K562 (cell line): ENCODE measurements at regions not wholly inside any gene's neighbourhood (a gene's known extent, or its start where the extent isn't known, plus 50 kb on each side); places are given as distances from the start of the nearest gene placed in this dataset.

Experiments
- ATAC-seq: fragments of 200-7000 bp; cut with Tn5 transposase; 3 replicates; pipeline ENCODE4 v1.9.1; 2020; ENCODE audit warnings: moderate library complexity
- BruUV-seq: library from RNA; stranded (reverse); fragments of 400-500 nt; replicated peaks from 2 replicates; lab custom pipeline; 2021; lab: Mats Ljungman, UMichigan
- CTCF ChIA-PET: fragments of 300-600 bp; formaldehyde crosslinking; extraction: SDS; loops from one replicate; lab custom pipeline; 2021; ENCODE audit warnings: low intra/inter-chr PET ratio; lab: Yijun Ruan, JAX
- POLR2A ChIA-PET: fragments of 300-600, 350-650 bp; sonication (Branson Sonifier 250); formaldehyde crosslinking; extraction: SDS; loops from one replicate; lab custom pipeline; 2021; ENCODE audit warnings: antibody characterized with exemption, inconsistent platforms; lab: Yijun Ruan, JAX
- DNase-seq, 4 experiments: peaks; one replicate each; pipeline versions ENCODE4 v3.0.0 to v3.0.0-alpha.2; 2011 to 2018; ENCODE audit warnings: low spot score in 3 of 4, mixed read lengths in 3 of 4; ENCODE audit errors: extremely low read depth in 1 of 4
- FAIRE-seq: peaks from 2 replicates; lab custom pipeline; 2011; peaks lifted over from hg19 to GRCh38; lab: Jason Lieb, UNC
- H2AFZ ChIP-seq: 2 replicates; pipeline ENCODE4 v1.6.0; 2011; ENCODE audit warnings: low read depth, low read length, control low read depth, inconsistent platforms
- H3K27ac ChIP-seq: fragments of 200-600 bp; 3 replicates; pipeline ENCODE4 v1.8.0; 2011; ENCODE audit warnings: low read depth, mild to moderate bottlenecking, control low read depth, inconsistent platforms, low read length, moderate library complexity, mixed read lengths; ENCODE audit errors: extremely low read depth
- H3K27me3 ChIP-seq, 2 experiments: fragments of 300-600 bp in 1 of 2; 2 replicates in 1 of 2; 3 replicates in 1 of 2; pipeline versions ENCODE4 v1.6.0 to v1.8.0; 2011; ENCODE audit warnings: inconsistent platforms in 2 of 2, low read length in 2 of 2, mild to moderate bottlenecking in 1 of 2, mixed read lengths in 1 of 2, moderate library complexity in 1 of 2; ENCODE audit not compliant: control insufficient read depth in 2 of 2, insufficient read depth in 2 of 2
- H3K36me3 ChIP-seq: fragments of 300-600 bp; 3 replicates; pipeline ENCODE4 v1.8.0; 2011; ENCODE audit warnings: mild to moderate bottlenecking, low read length, inconsistent platforms; ENCODE audit not compliant: control insufficient read depth, insufficient read depth
- H3K4me1 ChIP-seq, 2 experiments: fragments of 200-600 bp in 1 of 2; replicated peaks in 1 of 2; 2 replicates in 1 of 2; 3 replicates in 1 of 2; pipeline versions ENCODE4 v1.5.1 to v1.8.0; 2011; ENCODE audit warnings: inconsistent platforms in 2 of 2, low read length in 2 of 2, mild to moderate bottlenecking in 1 of 2, mixed read lengths in 1 of 2, moderate library complexity in 1 of 2; ENCODE audit not compliant: control insufficient read depth in 2 of 2, insufficient read depth in 2 of 2
- H3K4me2 ChIP-seq: 2 replicates; pipeline ENCODE4 v1.6.1; 2011; ENCODE audit warnings: low read length, control low read depth, inconsistent platforms, mixed read lengths; ENCODE audit not compliant: insufficient read depth
- H3K4me3 ChIP-seq: fragments of 200-600 bp; sonication (generic), shearing (Covaris generic); 2 replicates; pipeline ENCODE4 v1.5.1; 2016; ENCODE audit warnings: control low read depth, inconsistent platforms
- H3K79me2 ChIP-seq: fragments of 200-600 bp; 3 replicates; pipeline ENCODE4 v1.8.0; 2011; ENCODE audit warnings: low read length, inconsistent platforms; ENCODE audit not compliant: control insufficient read depth, insufficient read depth
- H3K9ac ChIP-seq, 2 experiments: 2 replicates each; pipeline versions ENCODE4 v1.6.0 to v1.6.1; 2011; ENCODE audit warnings: low read depth in 2 of 2, low read length in 2 of 2, control low read depth in 1 of 2, inconsistent platforms in 1 of 2, mild to moderate bottlenecking in 1 of 2, mixed read lengths in 1 of 2; ENCODE audit not compliant: insufficient read depth in 1 of 2
- H3K9me1 ChIP-seq: one replicate; pipeline ENCODE4 v1.6.0; 2011; ENCODE audit warnings: inconsistent platforms, mild to moderate bottlenecking, low read length, moderate library complexity; ENCODE audit not compliant: control insufficient read depth, insufficient read depth
- H3K9me3 ChIP-seq: replicated peaks from 2 replicates; pipeline ENCODE4 v1.5.1; 2011; ENCODE audit warnings: low read depth, low read length, inconsistent platforms; ENCODE audit not compliant: control insufficient read depth, insufficient read depth
- H4K20me1 ChIP-seq: replicated peaks from 2 replicates; pipeline ENCODE4 v1.6.1; 2011; ENCODE audit warnings: low read length, inconsistent platforms, mixed read lengths; ENCODE audit not compliant: control insufficient read depth, insufficient read depth
- ARID1B ChIP-seq: fragments of 450-650 bp; IDR thresholded peaks from 2 replicates; pipeline ENCODE4 v1.6.1; 2016; ENCODE audit warnings: antibody characterized with exemption, mild to moderate bottlenecking, inconsistent platforms
- ARID3A ChIP-seq: IDR thresholded peaks from 2 replicates; pipeline ENCODE4 v1.6.1; 2012; ENCODE audit warnings: low read depth, low read length, improper control_type of control experiment, borderline replicate concordance
- BACH1 ChIP-seq: fragments of 200-800 bp; sonication (Bioruptor generic); IDR thresholded peaks from 2 replicates; pipeline ENCODE4 v1.6.1; 2016; ENCODE audit warnings: missing genetic modification characterization, missing compliant biosample characterization
- CTCF ChIP-seq, 3 experiments: IDR thresholded peaks in 2 of 3; conservative IDR thresholded peaks in 1 of 3; 2 replicates each; pipeline ENCODE4 v1.5.1; 2011 to 2012; ENCODE audit warnings: low read length in 3 of 3, mild to moderate bottlenecking in 3 of 3, control low read depth in 2 of 3, improper control_type of control experiment in 1 of 3, inconsistent platforms in 1 of 3, low read depth in 1 of 3, mixed read lengths in 1 of 3, moderate library complexity in 1 of 3; ENCODE audit not compliant: insufficient read depth in 2 of 3
- FOXM1 ChIP-seq, 2 experiments: fragments of 450-650 bp in 1 of 2; sonication (generic) in 1 of 2; formaldehyde crosslinking in 1 of 2; IDR thresholded peaks; 2 replicates each; pipeline versions ENCODE4 v1.6.1 to v1.9.0; 2017 to 2022; ENCODE audit warnings: low read depth in 2 of 2, mild to moderate bottlenecking in 2 of 2, missing genetic modification reagents in 1 of 2, moderate library complexity in 1 of 2
- GTF2B ChIP-seq: IDR thresholded peaks from 2 replicates; pipeline ENCODE4 v1.6.1; 2011; ENCODE audit not compliant: insufficient read length; ENCODE audit errors: extremely low read depth
- MLLT1 ChIP-seq, 2 experiments: fragments of 450-650 bp; IDR thresholded peaks; 2 replicates each; pipeline ENCODE4 v1.6.1; 2016
- NR1H2 ChIP-seq: sonication (generic); formaldehyde crosslinking; IDR thresholded peaks from 2 replicates; pipeline ENCODE4 v1.4.0; 2020; ENCODE audit warnings: mild to moderate bottlenecking, missing genetic modification reagents
- PML ChIP-seq: IDR thresholded peaks from 2 replicates; pipeline ENCODE4 v1.6.1; 2012; ENCODE audit warnings: low read length, inconsistent platforms
- RBM15 ChIP-seq: fragments of 200-400 bp; formaldehyde crosslinking; IDR thresholded peaks from 2 replicates; pipeline ENCODE4 v1.6.1; 2018; ENCODE audit warnings: mild to moderate bottlenecking, low read length, moderate library complexity; ENCODE audit not compliant: insufficient read depth
- SIRT6 ChIP-seq: IDR thresholded peaks from one replicate; pipeline ENCODE4 v1.6.1; 2012; ENCODE audit warnings: low read depth, mild to moderate bottlenecking, control low read depth, inconsistent platforms, low read length, moderate library complexity
- TAF9B ChIP-seq: fragments of 450-650 bp; IDR thresholded peaks from 2 replicates; pipeline ENCODE4 v1.6.1; 2018; ENCODE audit warnings: mild to moderate bottlenecking; ENCODE audit not compliant: partially characterized antibody
- TRIM28 ChIP-seq: fragments of 450-650 bp; IDR thresholded peaks from 2 replicates; pipeline ENCODE4 v1.6.1; 2017
- ZBTB2 ChIP-seq: fragments of 450-650 bp; IDR thresholded peaks from 2 replicates; pipeline ENCODE4 v1.6.1; 2016; ENCODE audit warnings: antibody characterized with exemption
- ZZZ3 ChIP-seq: fragments of 450-650 bp; IDR thresholded peaks from 2 replicates; pipeline ENCODE4 v1.6.1; 2016; ENCODE audit warnings: antibody characterized with exemption, mild to moderate bottlenecking, moderate library complexity
- WGBS: fragments of 100-300 bp; shearing (Covaris generic); methylation state at CpG from one replicate; pipeline ENCODE4 v1.1.6; 2016; ENCODE audit warnings: low coverage, mixed read lengths; ENCODE audit not compliant: insufficient coverage; ENCODE audit errors: missing lambda C conversion rate; 5-methylcytosine and 5-hydroxymethylcytosine counted together
- in situ Hi-C: fragments of 300-500 bp; cut with MboI; formaldehyde crosslinking; loops from 4 replicates; pipeline ENCODE4 v1.15.0; 2018; ENCODE audit warnings: inconsistent platforms, mixed read lengths
- intact Hi-C: fragments of 100-400 bp; cut with micrococcal nuclease; formaldehyde crosslinking; loops from 2 replicates; pipeline ENCODE4 v1.14.2; 2022

GRCh38 chr10:53091574-53091973, 319.0 kb upstream of the MBL2 start (continued):
- TF ChIP-seq CTCF (IDR thresholded peaks at IDR 0.05 in 2 of 3, conservative IDR thresholded peaks at IDR 0.05 in 1 of 3; ENCODE audit: insufficient read depth in 2 of 3, low read depth in 1 of 3, low read length in 3 of 3) (no peak), TAF9B (no peak), MLLT1 (IDR thresholded peaks at IDR 0.05) (no peak), SIRT6 (no peak), NR1H2 (CRISPR knock-in tag) (no peak)
- TF ChIP-seq, all 486 proteins: peak for 0

GRCh38 chr10:53088961-53089360, 316.4 kb upstream of the MBL2 start:
- no peak for ATAC-seq
- no peaks in the 10 kb centered on the region for H4K20me1 ChIP-seq
- H3K27me3 ChIP-seq, result no peaks in the 10 kb centered on the region
- TF ChIP-seq BACH1 (tag) (no peak), ZZZ3 (no peak), PML (no peak), ARID1B (no peak), TRIM28 (no peak), ARID3A (no peak), RBM15 (no peak), FOXM1 (IDR thresholded peaks at IDR 0.05; ENCODE audit: low read depth) (no peak), FOXM1 (CRISPR knock-in tag; IDR thresholded peaks at IDR 0.05; ENCODE audit: low read depth) (no peak), GTF2B (no peak), ZBTB2 (no peak)
- TF ChIP-seq, all 486 proteins: peak for 0
- POLR2A ChIA-PET, result no interaction called here
- H3K4me3 ChIP-seq, result no peak overlapping the region
- H3K27ac ChIP-seq, result no peak overlapping the region
- DNase-seq (no peak), FAIRE-seq (no peak)
- intact Hi-C loops, result no loop called here
- H3K9me3 ChIP-seq, result no peaks in the 10 kb centered on the region; the same call in 1 of the 2 replicates
- BruUV-seq, result no TSS peak
- CTCF ChIA-PET, result no interaction called here
- H3K79me2 ChIP-seq, result no peaks in the 10 kb centered on the region
- H3K36me3 ChIP-seq, result no peaks in the 10 kb centered on the region
- no peak overlapping the region for H3K9ac ChIP-seq
- in situ Hi-C loops, result no loop called here
- WGBS, result 13% methylated on average over 1 of the region's 1 CpG
- no peaks in the 10 kb centered on the region for H3K9me1 ChIP-seq
- no peak overlapping the region for H2AFZ ChIP-seq
- no peak overlapping the region for H3K4me2 ChIP-seq
- no peaks in the 10 kb centered on the region for H3K4me1 ChIP-seq
